HFF-Myc (cell line): ENCODE measurements at regions not wholly inside any gene's neighbourhood (a gene's known extent, or its start where the extent isn't known, plus 50 kb on each side); places are given as distances from the start of the nearest gene placed in this dataset.

ENCODE experiments used
- DNase-seq: peaks from one replicate; pipeline ENCODE4 v3.0.0-alpha.2; 2011; ENCODE audit warnings: low read depth; ENCODE audit errors: extremely low read depth
- H3K4me3 ChIP-seq: replicated peaks from 2 replicates; pipeline ENCODE4 v1.5.1; 2011; ENCODE audit warnings: low read depth, mild to moderate bottlenecking, control low read depth, low read length
- TF ChIP-seq, protein P1 (sequence below): IDR thresholded peaks from 2 replicates; pipeline ENCODE4 v1.5.1; 2012; ENCODE audit warnings: mild to moderate bottlenecking, low read depth, low read length, control low read depth; ENCODE audit errors: missing control alignments

GRCh38 chr5:63131626-63132285 is 553.1 kb downstream of the LRRC70 start:
- H3K4me3 ChIP-seq = no peak overlapping the region
- TF ChIP-seq, protein P1, sequence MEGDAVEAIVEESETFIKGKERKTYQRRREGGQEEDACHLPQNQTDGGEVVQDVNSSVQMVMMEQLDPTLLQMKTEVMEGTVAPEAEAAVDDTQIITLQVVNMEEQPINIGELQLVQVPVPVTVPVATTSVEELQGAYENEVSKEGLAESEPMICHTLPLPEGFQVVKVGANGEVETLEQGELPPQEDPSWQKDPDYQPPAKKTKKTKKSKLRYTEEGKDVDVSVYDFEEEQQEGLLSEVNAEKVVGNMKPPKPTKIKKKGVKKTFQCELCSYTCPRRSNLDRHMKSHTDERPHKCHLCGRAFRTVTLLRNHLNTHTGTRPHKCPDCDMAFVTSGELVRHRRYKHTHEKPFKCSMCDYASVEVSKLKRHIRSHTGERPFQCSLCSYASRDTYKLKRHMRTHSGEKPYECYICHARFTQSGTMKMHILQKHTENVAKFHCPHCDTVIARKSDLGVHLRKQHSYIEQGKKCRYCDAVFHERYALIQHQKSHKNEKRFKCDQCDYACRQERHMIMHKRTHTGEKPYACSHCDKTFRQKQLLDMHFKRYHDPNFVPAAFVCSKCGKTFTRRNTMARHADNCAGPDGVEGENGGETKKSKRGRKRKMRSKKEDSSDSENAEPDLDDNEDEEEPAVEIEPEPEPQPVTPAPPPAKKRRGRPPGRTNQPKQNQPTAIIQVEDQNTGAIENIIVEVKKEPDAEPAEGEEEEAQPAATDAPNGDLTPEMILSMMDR = no peak
- DNase-seq = no peak

GRCh38 chr5:63128761-63129160 is 550.1 kb downstream of the LRRC70 start:
- TF ChIP-seq, protein P1 = no peak
- no peak overlapping the region for H3K4me3 ChIP-seq
- DNase-seq = no peak

GRCh38 chr5:63128018-63128417 is 549.4 kb downstream of the LRRC70 start:
- TF ChIP-seq, protein P1 = no peak
- H3K4me3 ChIP-seq = no peak overlapping the region
- DNase-seq = no peak

DNA sequence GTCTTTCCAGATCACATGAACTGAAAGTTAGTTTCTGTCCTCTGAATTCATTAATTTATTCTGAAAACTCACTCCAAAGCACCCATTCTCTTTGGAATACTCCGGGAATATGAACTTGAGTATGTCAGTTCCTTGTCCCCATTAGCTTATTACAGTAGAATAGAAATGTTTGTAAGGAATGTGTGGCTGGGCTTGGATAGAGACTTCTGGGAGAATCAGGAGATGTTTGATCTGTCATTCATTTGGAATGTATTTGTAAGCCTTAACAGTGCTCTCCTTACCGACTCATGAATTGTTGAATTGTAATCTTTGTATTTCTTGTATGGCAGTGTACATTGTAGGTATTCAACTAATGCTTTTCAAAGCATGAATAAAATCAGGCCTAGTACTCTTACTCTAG is 548.4 kb downstream of the LRRC70 start:
- no peak overlapping the region for H3K4me3 ChIP-seq
- TF ChIP-seq, protein P1 = no peak
- DNase-seq = no peak

- TF ChIP-seq, protein P1 = peak; percentile 18
- no peak for DNase-seq
- no peak overlapping the region for H3K4me3 ChIP-seq
Measured at GRCh38 chr5:63125862-63126261, 547.2 kb downstream of the LRRC70 start.

DNA sequence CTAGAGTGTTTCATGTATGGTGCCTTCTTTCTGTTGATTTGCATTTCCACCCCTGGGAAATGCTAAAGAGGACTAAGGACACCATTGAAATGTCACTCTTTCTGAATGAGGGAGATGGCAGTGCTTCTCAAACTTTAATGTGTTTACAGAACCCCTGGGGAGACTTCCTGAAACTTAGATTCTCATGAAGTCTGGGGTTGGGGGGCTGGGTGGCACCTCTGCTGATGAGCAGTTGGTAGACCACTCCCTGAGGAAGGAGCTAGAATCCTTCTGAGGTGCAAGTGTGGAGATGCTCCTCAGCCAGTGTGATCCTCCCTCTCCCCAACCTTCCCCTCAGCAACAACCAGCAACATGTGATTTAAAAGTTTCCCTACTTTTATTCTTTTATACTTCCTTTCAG is 546.8 kb downstream of the LRRC70 start:
- H3K4me3 ChIP-seq = no peak overlapping the region
- no peak for DNase-seq
- TF ChIP-seq, protein P1 = no peak

GRCh38 chr5:63124266-63124665 is 545.6 kb downstream of the LRRC70 start:
- TF ChIP-seq, protein P1 = no peak
- no peak overlapping the region for H3K4me3 ChIP-seq
- no peak for DNase-seq
